Natural killer cell (primary cell): ENCODE measurements at regions not wholly inside any gene's neighbourhood (a gene's known extent, or its start where the extent isn't known, plus 50 kb on each side); places are given as distances from the start of the nearest gene placed in this dataset.
"Not testable (repeated sequence)": the region's sequence is repeated elsewhere in the genome, so short reads cannot be mapped to it uniquely, and the experiment has no call there.

Source experiments
- ATAC-seq, 3 donors: fragments of 150-1000 bp in 2 of 3; fragments of 200-7000 bp in 1 of 3; cut with Tn5 transposase; 1 replicate in 1 of 3; 2 replicates in 2 of 3; pipeline ENCODE4 v1.10.0; 2021; ENCODE audit warnings: mild to moderate bottlenecking in 2 of 3, moderate library complexity in 2 of 3
- DNase-seq, 2 donors: peaks; one replicate each; pipeline versions ENCODE4 v3.0.0 to v3.0.0-alpha.2; 2013 to 2021; ENCODE audit warnings: mixed read lengths in 1 of 2
- H3K27ac ChIP-seq: one replicate; pipeline ENCODE4 v1.5.1; 2013; ENCODE audit warnings: mild to moderate bottlenecking, low read length
- H3K27me3 ChIP-seq: one replicate; pipeline ENCODE4 v1.6.1; 2013; ENCODE audit warnings: low read length; ENCODE audit not compliant: control insufficient read depth, insufficient read depth
- H3K36me3 ChIP-seq: one replicate; pipeline ENCODE4 v1.6.1; 2013; ENCODE audit warnings: low read length; ENCODE audit not compliant: control insufficient read depth, insufficient read depth
- H3K4me1 ChIP-seq: one replicate; pipeline ENCODE4 v1.6.1; 2013; ENCODE audit warnings: low read length; ENCODE audit not compliant: control insufficient read depth, insufficient read depth
- H3K4me3 ChIP-seq: one replicate; pipeline ENCODE4 v1.5.1; 2013; ENCODE audit warnings: low read length
- H3K9me3 ChIP-seq: one replicate; pipeline ENCODE4 v1.6.1; 2013; ENCODE audit warnings: low read length; ENCODE audit not compliant: control insufficient read depth, insufficient read depth
- H3K27ac Mint-ChIP-seq, 2 donors: one replicate each; pipeline ENCODE4 v1.8.0; 2022; ENCODE audit warnings: mild to moderate bottlenecking in 2 of 2, mixed read lengths in 2 of 2, moderate library complexity in 1 of 2
- H3K27me3 Mint-ChIP-seq, 2 donors: one replicate each; pipeline ENCODE4 v1.8.0; 2022; ENCODE audit warnings: low read depth in 2 of 2, mixed read lengths in 2 of 2
- H3K36me3 Mint-ChIP-seq: one replicate; pipeline ENCODE4 v1.8.0; 2022; ENCODE audit warnings: mixed read lengths
- H3K4me1 Mint-ChIP-seq, 2 donors: one replicate each; pipeline ENCODE4 v1.8.0; 2022; ENCODE audit warnings: mixed read lengths in 2 of 2
- H3K4me3 Mint-ChIP-seq: one replicate; pipeline ENCODE4 v1.8.0; 2022; ENCODE audit warnings: mild to moderate bottlenecking, moderate library complexity, mixed read lengths
- H3K9me3 Mint-ChIP-seq, 2 donors: one replicate each; pipeline ENCODE4 v1.8.0; 2022; ENCODE audit warnings: mixed read lengths in 2 of 2
- WGBS: methylation state at CpG from one replicate; pipeline ENCODE4 v1.1.7; 2013; ENCODE audit warnings: missing lambda C conversion rate; ENCODE audit not compliant: insufficient coverage; 5-methylcytosine and 5-hydroxymethylcytosine counted together
- intact Hi-C: fragments of 100-400 bp; cut with micrococcal nuclease; formaldehyde crosslinking; loops from one replicate; pipeline ENCODE4 v1.14.2; 2022
- TF ChIP-seq, protein P1 (sequence below): fragments of 200-600 bp; IDR thresholded peaks from one replicate; pipeline ENCODE4 v1.8.0; 2022; ENCODE audit warnings: antibody characterized with exemption

DNA sequence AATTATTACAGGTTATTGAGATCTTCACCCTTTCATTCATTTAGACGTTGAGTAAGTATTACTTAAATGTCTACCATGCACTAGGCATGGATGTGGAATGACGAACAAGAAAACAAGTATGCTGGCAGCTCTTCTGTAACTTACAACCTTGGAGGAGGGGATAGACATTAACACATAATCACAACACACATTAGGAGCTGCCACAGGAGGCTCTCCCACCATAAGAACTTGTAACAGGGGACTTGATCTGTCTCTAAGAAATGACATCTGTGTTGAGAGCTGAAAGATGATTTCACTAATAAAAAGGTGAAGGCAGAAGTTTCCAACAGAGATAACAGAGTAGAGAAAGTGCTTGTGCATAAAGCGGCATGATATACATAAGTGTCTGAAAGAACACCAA is 384.7 kb upstream of the ZEB2 start:
- peaks cover 5 to 6% of the 10 kb centered on the region in 2 donors for H3K27me3 Mint-ChIP-seq
- H3K27me3 ChIP-seq, result no peaks in the 10 kb centered on the region
- ATAC-seq, result no peak
- TF ChIP-seq, protein P1, sequence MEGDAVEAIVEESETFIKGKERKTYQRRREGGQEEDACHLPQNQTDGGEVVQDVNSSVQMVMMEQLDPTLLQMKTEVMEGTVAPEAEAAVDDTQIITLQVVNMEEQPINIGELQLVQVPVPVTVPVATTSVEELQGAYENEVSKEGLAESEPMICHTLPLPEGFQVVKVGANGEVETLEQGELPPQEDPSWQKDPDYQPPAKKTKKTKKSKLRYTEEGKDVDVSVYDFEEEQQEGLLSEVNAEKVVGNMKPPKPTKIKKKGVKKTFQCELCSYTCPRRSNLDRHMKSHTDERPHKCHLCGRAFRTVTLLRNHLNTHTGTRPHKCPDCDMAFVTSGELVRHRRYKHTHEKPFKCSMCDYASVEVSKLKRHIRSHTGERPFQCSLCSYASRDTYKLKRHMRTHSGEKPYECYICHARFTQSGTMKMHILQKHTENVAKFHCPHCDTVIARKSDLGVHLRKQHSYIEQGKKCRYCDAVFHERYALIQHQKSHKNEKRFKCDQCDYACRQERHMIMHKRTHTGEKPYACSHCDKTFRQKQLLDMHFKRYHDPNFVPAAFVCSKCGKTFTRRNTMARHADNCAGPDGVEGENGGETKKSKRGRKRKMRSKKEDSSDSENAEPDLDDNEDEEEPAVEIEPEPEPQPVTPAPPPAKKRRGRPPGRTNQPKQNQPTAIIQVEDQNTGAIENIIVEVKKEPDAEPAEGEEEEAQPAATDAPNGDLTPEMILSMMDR, result no peak
- no peaks in the 10 kb centered on the region for H3K4me1 Mint-ChIP-seq
- no peak overlapping the region for H3K27ac Mint-ChIP-seq
- no peaks in the 10 kb centered on the region for H3K36me3 Mint-ChIP-seq
- no peaks in the 10 kb centered on the region for H3K4me1 ChIP-seq
- no peaks in the 10 kb centered on the region for H3K36me3 ChIP-seq
- H3K27ac ChIP-seq, result no peak overlapping the region
- DNase-seq, result no peak
- H3K9me3 ChIP-seq, result no peaks in the 10 kb centered on the region
- no peak overlapping the region for H3K4me3 ChIP-seq
- no peak overlapping the region for H3K4me3 Mint-ChIP-seq
- WGBS, result 91% methylated on average over 1 of the region's 3 CpGs
- intact Hi-C loops, result no loop called here
- peaks cover 0 to 4% of the 10 kb centered on the region in 2 donors for H3K9me3 Mint-ChIP-seq

DNA sequence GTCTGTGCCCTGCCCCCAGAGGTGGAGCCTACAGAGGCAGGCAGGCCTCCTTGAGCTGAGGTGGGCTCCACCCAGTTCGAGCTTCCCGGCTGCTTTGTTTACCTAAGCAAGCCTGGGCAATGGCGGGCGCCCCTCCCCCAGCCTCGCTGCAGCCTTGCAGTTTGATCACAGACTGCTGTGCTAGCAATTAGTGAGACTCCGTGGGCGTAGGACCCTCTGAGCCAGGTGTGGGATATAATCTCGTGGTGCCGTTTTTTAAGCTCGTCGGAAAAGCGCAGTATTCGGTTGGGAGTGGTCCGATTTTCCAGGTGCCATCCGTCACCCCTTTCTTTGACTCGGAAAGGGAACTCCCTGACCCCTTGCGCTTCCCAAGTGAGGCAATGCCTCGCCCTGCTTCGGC is 383.1 kb upstream of the ZEB2 start:
- H3K27me3 ChIP-seq, H3K9me3 ChIP-seq, intact Hi-C loops, ATAC-seq, H3K4me3 ChIP-seq, H3K4me3 Mint-ChIP-seq, H3K27ac ChIP-seq, H3K36me3 Mint-ChIP-seq, H3K36me3 ChIP-seq, H3K4me1 ChIP-seq, DNase-seq, H3K27me3 Mint-ChIP-seq, H3K27ac Mint-ChIP-seq, H3K4me1 Mint-ChIP-seq, H3K9me3 Mint-ChIP-seq: not testable (repeated sequence)
- WGBS, result 92% methylated on average over 15 of the region's 19 CpGs

DNA sequence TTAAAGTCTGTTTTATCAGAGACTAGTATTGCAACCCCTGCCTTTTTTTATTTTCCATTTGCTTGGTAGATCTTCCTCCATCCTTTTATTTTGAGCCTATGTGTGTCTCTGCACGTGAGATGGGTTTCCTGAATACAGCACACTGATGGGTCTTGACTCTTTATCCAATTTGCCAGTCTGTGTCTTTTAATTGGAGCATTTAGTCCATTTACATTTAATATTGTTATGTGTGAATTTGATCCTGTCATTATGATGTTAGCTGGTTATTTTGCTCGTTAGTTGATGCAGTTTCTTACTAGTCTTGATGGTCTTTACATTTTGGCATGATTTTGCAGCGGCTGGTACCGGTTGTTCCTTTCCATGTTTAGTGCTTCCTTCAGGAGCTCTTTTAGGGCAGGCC is 381.5 kb upstream of the ZEB2 start:
- H3K4me3 Mint-ChIP-seq, H3K4me1 Mint-ChIP-seq, intact Hi-C loops, H3K4me1 ChIP-seq, H3K9me3 Mint-ChIP-seq, H3K27ac ChIP-seq, H3K27ac Mint-ChIP-seq, H3K36me3 ChIP-seq, H3K36me3 Mint-ChIP-seq, H3K27me3 Mint-ChIP-seq, ATAC-seq, H3K9me3 ChIP-seq, DNase-seq, H3K4me3 ChIP-seq, H3K27me3 ChIP-seq: not testable (repeated sequence)
- WGBS, result no CpG with 5 or more reads among the region's 4 CpGs

DNA sequence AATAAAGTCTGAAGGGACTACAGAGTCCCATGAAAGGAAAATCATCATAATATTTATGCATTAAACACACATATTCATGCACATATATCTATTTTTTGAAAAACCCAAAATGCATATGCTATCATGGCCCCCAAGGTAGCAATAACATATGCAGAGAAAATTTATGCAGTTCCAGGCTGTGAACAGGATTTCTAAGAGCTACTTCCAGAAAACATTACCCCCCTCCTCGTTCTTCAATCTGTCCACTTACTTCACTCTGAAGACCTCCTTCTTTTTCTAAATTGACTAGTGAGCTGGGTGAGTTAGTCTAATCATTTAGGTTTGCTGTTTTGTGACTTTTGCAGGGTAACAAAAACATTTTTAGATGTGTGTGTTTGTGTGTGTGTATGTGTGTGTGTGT is 376.4 kb upstream of the ZEB2 start:
- WGBS, result no CpG with 5 or more reads among the region's 1 CpG
- Mint-ChIP-seq H3K9me3 (no peaks in the 10 kb centered on the region), H3K27me3 (no peaks in the 10 kb centered on the region), H3K27ac (no peak overlapping the region), H3K4me1 (no peaks in the 10 kb centered on the region), H3K36me3 (no peaks in the 10 kb centered on the region), H3K4me3 (no peak overlapping the region)
- Histone ChIP-seq H3K27ac (no peak overlapping the region), H3K4me3 (no peak overlapping the region), H3K36me3 (no peaks in the 10 kb centered on the region), H3K27me3 (no peaks in the 10 kb centered on the region), H3K9me3 (no peaks in the 10 kb centered on the region), H3K4me1 (no peaks in the 10 kb centered on the region)
- intact Hi-C loops, result no loop called here
- no peak for DNase-seq
- no peak for ATAC-seq
- TF ChIP-seq, protein P1, result no peak
